ENCODE measurements at regions not wholly inside any gene's neighbourhood (a gene's known extent, or its start where the extent isn't known, plus 50 kb on each side); places are given as distances from the start of the nearest gene placed in this dataset.

GRCh38 chr6:91161246-91161645, 574.4 kb upstream of the MAP3K7 start:
- TF ChIP-seq POLR2AphosphoS5 (IDR thresholded peaks at IDR 0.05; ENCODE audit: low read depth) (no peak), CTCF (IDR thresholded peaks at IDR 0.05; ENCODE audit: insufficient read depth, low read length) (no peak), GABPA (IDR thresholded peaks at IDR 0.05; ENCODE audit: low read depth) (no peak)
